ENCODE measurements at regions not wholly inside any gene's neighbourhood (a gene's known extent, or its start where the extent isn't known, plus 50 kb on each side); places are given as distances from the start of the nearest gene placed in this dataset.
A peak's percentile ranks its signal among the peaks of the same experiment; 100 is the strongest.

- ChIA-PET POLR2A (no interaction called here), CTCF (no interaction called here)
- Mint-ChIP-seq H3K36me3 (no peaks in the 10 kb centered on the region), H3K9me3 (peaks cover 5% of the 10 kb centered on the region), H3K27me3 (no peaks in the 10 kb centered on the region), H3K4me3 (peak overlapping the region; percentile 43), H3K27ac (no peak overlapping the region), H3K4me1 (ENCODE audit: low read depth) (peaks cover 15% of the 10 kb centered on the region)
- intact Hi-C loops (cut with micrococcal nuclease): loop anchor here (10.0 kb wide), 2 partner anchors 362 to 592 kb away; partner anchors contain the start of genes EPM2A and SHPRH
- peak; percentile 32 for DNase-seq
Measured at GRCh38 chr6:145372671-145373151, 362.6 kb downstream of the EPM2A start.

- intact Hi-C loops (cut with micrococcal nuclease): loop anchor here (10.0 kb wide), 2 partner anchors 361 to 591 kb away; partner anchors contain the start of genes EPM2A and SHPRH
- peaks cover 15% of the 10 kb centered on the region for H3K4me1 Mint-ChIP-seq (ENCODE audit: low read depth)
- no peaks in the 10 kb centered on the region for H3K27me3 Mint-ChIP-seq
- H3K27ac Mint-ChIP-seq: no peak overlapping the region
- H3K9me3 Mint-ChIP-seq: peaks cover 5% of the 10 kb centered on the region
- POLR2A ChIA-PET: no interaction called here
- no peaks in the 10 kb centered on the region for H3K36me3 Mint-ChIP-seq
- H3K4me3 Mint-ChIP-seq: no peak overlapping the region
- CTCF ChIA-PET: no interaction called here
- no peak for DNase-seq
Measured at GRCh38 chr6:145373826-145374225, 361.5 kb downstream of the EPM2A start.

- H3K4me1 Mint-ChIP-seq (ENCODE audit: low read depth): peaks cover 15% of the 10 kb centered on the region
- CTCF ChIA-PET: no interaction called here
- H3K27ac Mint-ChIP-seq: no peak overlapping the region
Measured at GRCh38 chr6:145374570-145374969, 360.8 kb downstream of the EPM2A start.

GRCh38 chr6:145375502-145375901, 359.8 kb downstream of the EPM2A start:
- no peaks in the 10 kb centered on the region for H3K27me3 Mint-ChIP-seq
- no peak overlapping the region for H3K27ac Mint-ChIP-seq
- H3K4me3 Mint-ChIP-seq: no peak overlapping the region
- no peak for DNase-seq
- intact Hi-C loops (cut with micrococcal nuclease): loop anchor here (10.0 kb wide), 2 partner anchors 359 to 589 kb away; partner anchors contain the start of genes EPM2A and SHPRH
- no peaks in the 10 kb centered on the region for H3K36me3 Mint-ChIP-seq
- POLR2A ChIA-PET: no interaction called here
- CTCF ChIA-PET: no interaction called here
- peaks cover 5% of the 10 kb centered on the region for H3K9me3 Mint-ChIP-seq
- H3K4me1 Mint-ChIP-seq (ENCODE audit: low read depth): peaks cover 15% of the 10 kb centered on the region

More at GRCh38 chr6:145374570-145374969, 360.8 kb downstream of the EPM2A start:
- POLR2A ChIA-PET: no interaction called here
- no peak for DNase-seq
- H3K27me3 Mint-ChIP-seq: no peaks in the 10 kb centered on the region
- peaks cover 5% of the 10 kb centered on the region for H3K9me3 Mint-ChIP-seq
- intact Hi-C loops (cut with micrococcal nuclease): loop anchor here (10.0 kb wide), 2 partner anchors 360 to 590 kb away; partner anchors contain the start of genes EPM2A and SHPRH
- no peaks in the 10 kb centered on the region for H3K36me3 Mint-ChIP-seq
- H3K4me3 Mint-ChIP-seq: no peak overlapping the region

- ChIA-PET POLR2A (no interaction called here), CTCF (no interaction called here)
- Mint-ChIP-seq H3K27ac (no peak overlapping the region), H3K9me3 (peaks cover 5% of the 10 kb centered on the region), H3K27me3 (no peaks in the 10 kb centered on the region), H3K4me1 (ENCODE audit: low read depth) (no peaks in the 10 kb centered on the region), H3K4me3 (no peak overlapping the region), H3K36me3 (no peaks in the 10 kb centered on the region)
- no peak for DNase-seq
- intact Hi-C loops (cut with micrococcal nuclease): no loop called here
Measured at GRCh38 chr6:145380186-145380585, 355.1 kb downstream of the EPM2A start.

- intact Hi-C loops (cut with micrococcal nuclease): no loop called here
- peaks cover 5% of the 10 kb centered on the region for H3K9me3 Mint-ChIP-seq
- POLR2A ChIA-PET: no interaction called here
- no peaks in the 10 kb centered on the region for H3K36me3 Mint-ChIP-seq
- H3K4me1 Mint-ChIP-seq (ENCODE audit: low read depth): no peaks in the 10 kb centered on the region
- CTCF ChIA-PET: no interaction called here
- no peaks in the 10 kb centered on the region for H3K27me3 Mint-ChIP-seq
- H3K27ac Mint-ChIP-seq: no peak overlapping the region
- H3K4me3 Mint-ChIP-seq: no peak overlapping the region
- no peak for DNase-seq
Measured at GRCh38 chr6:145381941-145382340, 353.4 kb downstream of the EPM2A start.

GRCh38 chr6:145383428-145383827, 351.9 kb downstream of the EPM2A start:
- CTCF ChIA-PET: no interaction called here
- POLR2A ChIA-PET: no interaction called here
- no peaks in the 10 kb centered on the region for H3K27me3 Mint-ChIP-seq
- intact Hi-C loops (cut with micrococcal nuclease): no loop called here
- H3K4me1 Mint-ChIP-seq (ENCODE audit: low read depth): no peaks in the 10 kb centered on the region
- H3K27ac Mint-ChIP-seq: no peak overlapping the region
- no peaks in the 10 kb centered on the region for H3K36me3 Mint-ChIP-seq
- no peak overlapping the region for H3K4me3 Mint-ChIP-seq
- no peak for DNase-seq
- H3K9me3 Mint-ChIP-seq: no peaks in the 10 kb centered on the region

- POLR2A ChIA-PET: no interaction called here
- intact Hi-C loops (cut with micrococcal nuclease): no loop called here
- no peaks in the 10 kb centered on the region for H3K9me3 Mint-ChIP-seq
- H3K27me3 Mint-ChIP-seq: no peaks in the 10 kb centered on the region
- H3K4me3 Mint-ChIP-seq: no peak overlapping the region
- no peaks in the 10 kb centered on the region for H3K36me3 Mint-ChIP-seq
- DNase-seq: no peak
- H3K27ac Mint-ChIP-seq: no peak overlapping the region
- no peaks in the 10 kb centered on the region for H3K4me1 Mint-ChIP-seq (ENCODE audit: low read depth)
- CTCF ChIA-PET: no interaction called here
Measured at GRCh38 chr6:145384503-145384902, 350.8 kb downstream of the EPM2A start.

GRCh38 chr6:145396499-145396898, 338.8 kb downstream of the EPM2A start:
- no peaks in the 10 kb centered on the region for H3K36me3 Mint-ChIP-seq
- H3K4me1 Mint-ChIP-seq (ENCODE audit: low read depth): no peaks in the 10 kb centered on the region
- H3K27ac Mint-ChIP-seq: no peak overlapping the region
- intact Hi-C loops (cut with micrococcal nuclease): no loop called here
- ChIA-PET POLR2A (no interaction called here), CTCF (no interaction called here)
- H3K4me3 Mint-ChIP-seq: no peak overlapping the region
- H3K9me3 Mint-ChIP-seq: no peaks in the 10 kb centered on the region
- no peak for DNase-seq
- no peaks in the 10 kb centered on the region for H3K27me3 Mint-ChIP-seq

GRCh38 chr6:145400508-145400907, 334.8 kb downstream of the EPM2A start:
- CTCF ChIA-PET: no interaction called here
- Mint-ChIP-seq H3K27me3 (no peaks in the 10 kb centered on the region), H3K9me3 (no peaks in the 10 kb centered on the region)

GRCh38 chr6:145405006-145405551, 330.2 kb downstream of the EPM2A start:
- no peaks in the 10 kb centered on the region for H3K4me1 Mint-ChIP-seq (ENCODE audit: low read depth)
- ChIA-PET CTCF (no interaction called here), POLR2A (no interaction called here)
- no peaks in the 10 kb centered on the region for H3K27me3 Mint-ChIP-seq
- intact Hi-C loops (cut with micrococcal nuclease): no loop called here
- no peak overlapping the region for H3K4me3 Mint-ChIP-seq
- no peaks in the 10 kb centered on the region for H3K36me3 Mint-ChIP-seq
- no peak overlapping the region for H3K27ac Mint-ChIP-seq
- no peaks in the 10 kb centered on the region for H3K9me3 Mint-ChIP-seq
- no peak for DNase-seq

More at GRCh38 chr6:145400508-145400907, 334.8 kb downstream of the EPM2A start:
- Mint-ChIP-seq H3K4me3 (no peak overlapping the region), H3K4me1 (ENCODE audit: low read depth) (no peaks in the 10 kb centered on the region), H3K36me3 (no peaks in the 10 kb centered on the region), H3K27ac (no peak overlapping the region)
- no peak for DNase-seq
- POLR2A ChIA-PET: no interaction called here
- intact Hi-C loops (cut with micrococcal nuclease): no loop called here

- no peak overlapping the region for H3K27ac Mint-ChIP-seq
- DNase-seq: no peak
- H3K9me3 Mint-ChIP-seq: no peaks in the 10 kb centered on the region
- intact Hi-C loops (cut with micrococcal nuclease): no loop called here
- H3K4me3 Mint-ChIP-seq: no peak overlapping the region
- no peaks in the 10 kb centered on the region for H3K4me1 Mint-ChIP-seq (ENCODE audit: low read depth)
- H3K36me3 Mint-ChIP-seq: no peaks in the 10 kb centered on the region
- POLR2A ChIA-PET: no interaction called here
- CTCF ChIA-PET: no interaction called here
- H3K27me3 Mint-ChIP-seq: no peaks in the 10 kb centered on the region
Measured at GRCh38 chr6:145406783-145407182, 328.5 kb downstream of the EPM2A start.

GRCh38 chr6:145415616-145416015, 319.7 kb downstream of the EPM2A start:
- POLR2A ChIA-PET: no interaction called here
- Mint-ChIP-seq H3K27ac (no peak overlapping the region), H3K9me3 (no peaks in the 10 kb centered on the region), H3K27me3 (no peaks in the 10 kb centered on the region), H3K36me3 (no peaks in the 10 kb centered on the region), H3K4me1 (ENCODE audit: low read depth) (no peaks in the 10 kb centered on the region), H3K4me3 (no peak overlapping the region)
- no peak for DNase-seq
- CTCF ChIA-PET: no interaction called here
- intact Hi-C loops (cut with micrococcal nuclease): no loop called here

Data from activated CD4-positive, alpha-beta memory T cell treated with anti-CD3 and anti-CD28 coated beads for 36 hours (primary cell).